ENCODE measurements at regions not wholly inside any gene's neighbourhood (a gene's known extent, or its start where the extent isn't known, plus 50 kb on each side); places are given as distances from the start of the nearest gene placed in this dataset.
"Not testable (repeated sequence)": the region's sequence is repeated elsewhere in the genome, so short reads cannot be mapped to it uniquely, and the experiment has no call there.

GRCh38 chr1:5730272-5731109 is 261.7 kb downstream of the NPHP4 start:
- no peak for DNase-seq

- DNase-seq, result no peak
Measured at GRCh38 chr1:5729636-5730145, 262.5 kb downstream of the NPHP4 start.

- no peak for DNase-seq
Measured at GRCh38 chr1:5728663-5729355, 263.4 kb downstream of the NPHP4 start.

GRCh38 chr1:5727871-5728643 is 264.2 kb downstream of the NPHP4 start:
- no peak for DNase-seq

- no peak for DNase-seq
Measured at GRCh38 chr1:5727191-5727590, 265.0 kb downstream of the NPHP4 start.

- not testable (repeated sequence) for DNase-seq
Measured at GRCh38 chr1:5726586-5727184, 265.5 kb downstream of the NPHP4 start.

GRCh38 chr1:5725855-5726585 is 266.2 kb downstream of the NPHP4 start:
- no peak for DNase-seq

GRCh38 chr1:5725406-5725805 is 266.8 kb downstream of the NPHP4 start:
- no peak for DNase-seq

- DNase-seq, result no peak
Measured at GRCh38 chr1:5724847-5725246, 267.4 kb downstream of the NPHP4 start.

- no peak for DNase-seq
Measured at GRCh38 chr1:5722635-5723164, 269.5 kb downstream of the NPHP4 start.

- DNase-seq, result no peak
Measured at GRCh38 chr1:5721634-5722215, 270.5 kb downstream of the NPHP4 start.

- DNase-seq, result no peak
Measured at GRCh38 chr1:5720936-5721335, 271.3 kb downstream of the NPHP4 start.

GRCh38 chr1:5720484-5720883 is 271.7 kb downstream of the NPHP4 start:
- DNase-seq, result no peak

GRCh38 chr1:5720045-5720444 is 272.2 kb downstream of the NPHP4 start:
- DNase-seq, result no peak

- no peak for DNase-seq
Measured at GRCh38 chr1:5718831-5719632, 273.2 kb downstream of the NPHP4 start.

GRCh38 chr1:5717031-5717682 is 275.1 kb downstream of the NPHP4 start:
- no peak for DNase-seq

- DNase-seq, result no peak
Measured at GRCh38 chr1:5716126-5716525, 276.1 kb downstream of the NPHP4 start.

- no peak for DNase-seq
Measured at GRCh38 chr1:5713101-5714010, 278.9 kb downstream of the NPHP4 start.
